ENCODE measurements at regions not wholly inside any gene's neighbourhood (a gene's known extent, or its start where the extent isn't known, plus 50 kb on each side); places are given as distances from the start of the nearest gene placed in this dataset.

GRCh38 chr12:125797421-125798175 is 732.4 kb downstream of the AACS start:
- DNase-seq (ENCODE audit: low read depth in 1 of 2, low spot score in 1 of 2), result no peak

GRCh38 chr12:125804660-125805059 is 739.4 kb downstream of the AACS start:
- Histone ChIP-seq H3K36me3 (no peaks in the 10 kb centered on the region), H3K9me3 (ENCODE audit: low read depth) (no peaks in the 10 kb centered on the region), H3K4me3 (no peak overlapping the region), H3K27me3 (no peaks in the 10 kb centered on the region), H3K4me1 (ENCODE audit: low read depth) (no peaks in the 10 kb centered on the region), H3K27ac (no peak overlapping the region)
- no peak for TF ChIP-seq CTCF (IDR thresholded peaks at IDR 0.05; ENCODE audit: low read depth, low read length)
- DNase-seq (ENCODE audit: low read depth in 1 of 2, low spot score in 1 of 2), result no peak

More at GRCh38 chr12:125797421-125798175, 732.4 kb downstream of the AACS start:
- no peaks in the 10 kb centered on the region for H3K9me3 ChIP-seq (ENCODE audit: low read depth)
- TF ChIP-seq CTCF (IDR thresholded peaks at IDR 0.05; ENCODE audit: low read depth, low read length), result no peak
- H3K36me3 ChIP-seq, result no peaks in the 10 kb centered on the region
- no peak overlapping the region for H3K4me3 ChIP-seq
- H3K27me3 ChIP-seq, result no peaks in the 10 kb centered on the region
- H3K4me1 ChIP-seq (ENCODE audit: low read depth), result no peaks in the 10 kb centered on the region
- H3K27ac ChIP-seq, result no peak overlapping the region

GRCh38 chr12:125824276-125824675 is 759.0 kb downstream of the AACS start:
- Histone ChIP-seq H3K4me1 (ENCODE audit: low read depth) (no peaks in the 10 kb centered on the region), H3K27me3 (no peaks in the 10 kb centered on the region), H3K27ac (no peak overlapping the region), H3K36me3 (no peaks in the 10 kb centered on the region), H3K9me3 (ENCODE audit: low read depth) (no peaks in the 10 kb centered on the region), H3K4me3 (no peak overlapping the region)
- no peak for DNase-seq (ENCODE audit: low read depth in 1 of 2, low spot score in 1 of 2)
- TF ChIP-seq CTCF (IDR thresholded peaks at IDR 0.05; ENCODE audit: low read depth, low read length), result no peak

DNA sequence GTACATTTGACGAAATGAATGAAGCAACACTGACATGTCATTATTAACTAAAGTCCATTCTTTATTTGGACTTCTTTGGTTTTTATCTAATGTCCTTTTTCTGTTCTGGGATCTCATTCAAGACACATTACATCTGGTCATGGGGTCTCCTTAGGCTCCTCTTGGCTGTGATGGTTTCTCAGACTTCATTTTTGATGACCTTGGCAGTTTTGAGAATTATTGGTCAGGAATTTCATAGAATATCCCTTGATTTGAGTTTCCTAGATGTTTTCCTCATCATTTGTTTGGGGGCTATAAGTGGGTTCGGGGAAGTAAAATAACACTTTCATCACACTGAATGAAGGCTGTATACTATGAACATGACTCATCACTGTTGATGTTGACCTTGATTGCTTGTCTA is 770.6 kb downstream of the AACS start:
- TF ChIP-seq CTCF (IDR thresholded peaks at IDR 0.05; ENCODE audit: low read depth, low read length), result no peak
- no peaks in the 10 kb centered on the region for H3K9me3 ChIP-seq (ENCODE audit: low read depth)
- no peaks in the 10 kb centered on the region for H3K36me3 ChIP-seq
- H3K4me1 ChIP-seq (ENCODE audit: low read depth), result no peaks in the 10 kb centered on the region
- DNase-seq (ENCODE audit: low read depth in 1 of 2, low spot score in 1 of 2), result no peak
- no peak overlapping the region for H3K27ac ChIP-seq
- no peak overlapping the region for H3K4me3 ChIP-seq
- no peaks in the 10 kb centered on the region for H3K27me3 ChIP-seq

- Histone ChIP-seq H3K4me1 (ENCODE audit: low read depth) (no peaks in the 10 kb centered on the region), H3K4me3 (no peak overlapping the region), H3K27me3 (no peaks in the 10 kb centered on the region), H3K36me3 (no peaks in the 10 kb centered on the region), H3K27ac (no peak overlapping the region), H3K9me3 (ENCODE audit: low read depth) (no peaks in the 10 kb centered on the region)
- no peak for TF ChIP-seq CTCF (IDR thresholded peaks at IDR 0.05; ENCODE audit: low read depth, low read length)
- DNase-seq (ENCODE audit: low read depth in 1 of 2, low spot score in 1 of 2), result no peak
Observed at GRCh38 chr12:125836647-125837046, 771.4 kb downstream of the AACS start.
